ENCODE measurements at regions not wholly inside any gene's neighbourhood (a gene's known extent, or its start where the extent isn't known, plus 50 kb on each side); places are given as distances from the start of the nearest gene placed in this dataset.

DNA sequence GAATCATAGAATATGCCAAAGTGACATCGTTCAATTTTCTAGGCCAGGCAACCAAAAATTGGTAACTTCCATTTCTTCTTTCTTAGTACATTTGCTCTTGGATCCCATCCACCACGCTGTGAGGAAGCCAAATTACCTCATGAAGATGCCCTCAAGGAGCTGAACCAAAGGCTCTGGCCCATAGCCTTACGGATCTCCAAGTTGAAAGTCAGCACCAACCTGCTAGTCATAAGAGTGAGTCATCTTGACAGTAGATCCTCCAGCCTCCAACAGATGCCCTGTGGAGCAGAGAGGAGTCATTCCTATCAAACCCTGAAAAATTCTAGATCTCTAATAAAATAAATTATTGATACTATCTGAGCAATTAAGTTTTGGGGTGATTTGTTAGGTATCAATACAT, 322.5 kb upstream of the COL8A1 start:
- no peak for TF ChIP-seq POLR2A (IDR thresholded peaks at IDR 0.05)
- TF ChIP-seq, protein P1, sequence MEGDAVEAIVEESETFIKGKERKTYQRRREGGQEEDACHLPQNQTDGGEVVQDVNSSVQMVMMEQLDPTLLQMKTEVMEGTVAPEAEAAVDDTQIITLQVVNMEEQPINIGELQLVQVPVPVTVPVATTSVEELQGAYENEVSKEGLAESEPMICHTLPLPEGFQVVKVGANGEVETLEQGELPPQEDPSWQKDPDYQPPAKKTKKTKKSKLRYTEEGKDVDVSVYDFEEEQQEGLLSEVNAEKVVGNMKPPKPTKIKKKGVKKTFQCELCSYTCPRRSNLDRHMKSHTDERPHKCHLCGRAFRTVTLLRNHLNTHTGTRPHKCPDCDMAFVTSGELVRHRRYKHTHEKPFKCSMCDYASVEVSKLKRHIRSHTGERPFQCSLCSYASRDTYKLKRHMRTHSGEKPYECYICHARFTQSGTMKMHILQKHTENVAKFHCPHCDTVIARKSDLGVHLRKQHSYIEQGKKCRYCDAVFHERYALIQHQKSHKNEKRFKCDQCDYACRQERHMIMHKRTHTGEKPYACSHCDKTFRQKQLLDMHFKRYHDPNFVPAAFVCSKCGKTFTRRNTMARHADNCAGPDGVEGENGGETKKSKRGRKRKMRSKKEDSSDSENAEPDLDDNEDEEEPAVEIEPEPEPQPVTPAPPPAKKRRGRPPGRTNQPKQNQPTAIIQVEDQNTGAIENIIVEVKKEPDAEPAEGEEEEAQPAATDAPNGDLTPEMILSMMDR (IDR thresholded peaks at IDR 0.05): no peak
